ENCODE measurements at regions not wholly inside any gene's neighbourhood (a gene's known extent, or its start where the extent isn't known, plus 50 kb on each side); places are given as distances from the start of the nearest gene placed in this dataset.
A peak's percentile ranks its signal among the peaks of the same experiment; 100 is the strongest.
"Not testable (repeated sequence)": the region's sequence is repeated elsewhere in the genome, so short reads cannot be mapped to it uniquely, and the experiment has no call there.

- no peak overlapping the region for H3K4me3 ChIP-seq
- intact Hi-C loops (cut with DNase I) = no loop called here
- H3K36me3 ChIP-seq = no peaks in the 10 kb centered on the region
- ATAC-seq = no peak
- H3K9me3 ChIP-seq = no peaks in the 10 kb centered on the region
- H3K27ac ChIP-seq = no peak overlapping the region
- no peak for DNase-seq
- peaks cover under 1% of the 10 kb centered on the region for H3K27me3 ChIP-seq
- no peaks in the 10 kb centered on the region for H3K4me1 ChIP-seq
- no peak for TF ChIP-seq CTCF (IDR thresholded peaks at IDR 0.05)
Measured at GRCh38 chr13:112270951-112271350, 105.2 kb upstream of the SPACA7 start.

GRCh38 chr13:112286733-112287132 is 89.4 kb upstream of the SPACA7 start:
- H3K27me3 ChIP-seq; H3K4me3 ChIP-seq; H3K27ac ChIP-seq; H3K36me3 ChIP-seq; H3K9me3 ChIP-seq; ATAC-seq; DNase-seq; intact Hi-C loops (cut with DNase I); H3K4me1 ChIP-seq: not testable (repeated sequence)

GRCh38 chr13:112320303-112320702 is 55.9 kb upstream of the SPACA7 start:
- no peak for ATAC-seq
- TF ChIP-seq CTCF (IDR thresholded peaks at IDR 0.05) = no peak
- intact Hi-C loops (cut with DNase I) = no loop called here
- H3K9me3 ChIP-seq = no peaks in the 10 kb centered on the region
- no peaks in the 10 kb centered on the region for H3K4me1 ChIP-seq
- H3K4me3 ChIP-seq = no peak overlapping the region
- no peaks in the 10 kb centered on the region for H3K36me3 ChIP-seq
- no peaks in the 10 kb centered on the region for H3K27me3 ChIP-seq
- DNase-seq = no peak
- H3K27ac ChIP-seq = no peak overlapping the region

GRCh38 chr13:112322557-112322956 is 53.6 kb upstream of the SPACA7 start:
- no peaks in the 10 kb centered on the region for H3K36me3 ChIP-seq
- no peak overlapping the region for H3K4me3 ChIP-seq
- TF ChIP-seq CTCF (IDR thresholded peaks at IDR 0.05) = no peak
- DNase-seq (peak; percentile 56), ATAC-seq (no peak)
- H3K9me3 ChIP-seq = no peaks in the 10 kb centered on the region
- no peak overlapping the region for H3K27ac ChIP-seq
- intact Hi-C loops (cut with DNase I) = no loop called here
- no peaks in the 10 kb centered on the region for H3K27me3 ChIP-seq
- H3K4me1 ChIP-seq = no peaks in the 10 kb centered on the region

- H3K4me3 ChIP-seq = no peak overlapping the region
- H3K4me1 ChIP-seq = no peaks in the 10 kb centered on the region
- H3K9me3 ChIP-seq = no peaks in the 10 kb centered on the region
- no peak for TF ChIP-seq CTCF (IDR thresholded peaks at IDR 0.05)
- H3K27ac ChIP-seq = no peak overlapping the region
- intact Hi-C loops (cut with DNase I) = no loop called here
- no peaks in the 10 kb centered on the region for H3K36me3 ChIP-seq
- ATAC-seq (no peak), DNase-seq (no peak)
- no peaks in the 10 kb centered on the region for H3K27me3 ChIP-seq
Measured at GRCh38 chr13:112324116-112324515, 52.0 kb upstream of the SPACA7 start.

GRCh38 chr13:112325142-112325808 is 50.9 kb upstream of the SPACA7 start:
- ATAC-seq (no peak), DNase-seq (no peak)
- intact Hi-C loops (cut with DNase I) = no loop called here
- H3K36me3 ChIP-seq = no peaks in the 10 kb centered on the region
- H3K4me3 ChIP-seq = no peak overlapping the region
- H3K4me1 ChIP-seq = no peaks in the 10 kb centered on the region
- no peaks in the 10 kb centered on the region for H3K9me3 ChIP-seq
- TF ChIP-seq CTCF (IDR thresholded peaks at IDR 0.05) = no peak
- H3K27me3 ChIP-seq = no peaks in the 10 kb centered on the region
- no peak overlapping the region for H3K27ac ChIP-seq

Measured in upper lobe of right lung (tissue), 1 donor.